Hematopoietic multipotent progenitor cell treated with erythropoietin and hydrocortisone succinate and interleukin-3 and kit ligand, for 15 days (in vitro differentiated cells): ENCODE measurements at regions not wholly inside any gene's neighbourhood (a gene's known extent, or its start where the extent isn't known, plus 50 kb on each side); places are given as distances from the start of the nearest gene placed in this dataset.

Experiments used
- DNase-seq: peaks from one replicate; pipeline ENCODE4 v3.0.0-alpha.2; 2015; ENCODE audit warnings: low spot score

GRCh38 chr2:239574054-239574433 lies 173.2 kb upstream of the HDAC4 start:
- no peak for DNase-seq

GRCh38 chr2:239570971-239571520 lies 170.2 kb upstream of the HDAC4 start:
- no peak for DNase-seq

- DNase-seq = no peak
These were observed 169.6 kb upstream of the HDAC4 start for GRCh38 chr2:239570216-239570925.

DNA sequence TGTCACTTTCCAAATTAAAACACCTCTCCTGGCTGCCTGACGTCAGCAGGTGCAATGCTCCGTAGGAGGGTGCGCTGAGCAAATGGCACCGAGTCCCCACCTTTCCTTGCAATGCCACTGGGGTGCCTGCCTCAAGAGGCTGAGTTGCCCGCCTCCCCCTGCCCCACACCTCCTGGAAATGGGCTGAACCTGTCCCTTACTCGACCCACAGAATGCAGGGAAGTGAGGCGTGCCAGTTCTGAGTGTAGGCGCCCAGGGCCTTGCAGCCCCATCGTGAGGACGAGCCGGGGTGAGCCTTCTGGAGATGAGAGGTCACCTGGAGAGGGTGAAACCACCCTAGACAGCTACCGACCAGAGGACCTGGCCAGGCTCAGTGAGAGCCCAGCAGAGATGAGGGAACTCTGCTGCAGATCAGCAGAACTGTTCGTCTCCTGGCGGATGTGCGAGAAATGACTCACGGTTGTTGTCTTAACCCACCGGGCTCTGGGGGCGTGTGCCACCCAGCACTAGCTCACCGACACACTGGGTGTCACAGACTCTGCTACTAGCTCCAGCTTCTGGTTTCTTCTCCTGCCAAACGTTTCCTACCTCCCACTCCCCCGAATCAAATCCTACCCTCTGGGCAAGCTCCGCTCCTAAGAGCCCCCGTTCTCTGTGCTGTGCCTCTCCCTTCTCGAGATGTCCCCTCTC lies 168.7 kb upstream of the HDAC4 start:
- DNase-seq = no peak

DNA sequence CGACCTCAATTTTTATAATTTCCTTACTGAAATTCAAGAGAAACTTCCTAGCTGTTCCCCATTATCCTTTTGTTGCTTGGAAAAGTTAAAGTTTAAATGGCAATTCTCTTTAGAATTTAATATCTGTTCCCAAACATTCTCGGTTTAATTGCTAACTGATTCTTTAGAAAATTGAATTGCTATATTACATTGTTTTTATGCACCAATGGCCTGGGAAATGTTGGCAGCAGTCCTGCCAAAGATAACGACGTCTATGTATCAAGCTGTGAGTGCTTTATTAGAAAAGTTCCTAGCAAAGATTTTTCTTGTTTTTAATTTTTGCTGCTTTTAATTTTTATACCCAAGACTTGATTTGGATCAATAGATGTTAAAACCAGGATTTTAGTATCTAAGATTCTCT lies 167.8 kb upstream of the HDAC4 start:
- no peak for DNase-seq

DNA sequence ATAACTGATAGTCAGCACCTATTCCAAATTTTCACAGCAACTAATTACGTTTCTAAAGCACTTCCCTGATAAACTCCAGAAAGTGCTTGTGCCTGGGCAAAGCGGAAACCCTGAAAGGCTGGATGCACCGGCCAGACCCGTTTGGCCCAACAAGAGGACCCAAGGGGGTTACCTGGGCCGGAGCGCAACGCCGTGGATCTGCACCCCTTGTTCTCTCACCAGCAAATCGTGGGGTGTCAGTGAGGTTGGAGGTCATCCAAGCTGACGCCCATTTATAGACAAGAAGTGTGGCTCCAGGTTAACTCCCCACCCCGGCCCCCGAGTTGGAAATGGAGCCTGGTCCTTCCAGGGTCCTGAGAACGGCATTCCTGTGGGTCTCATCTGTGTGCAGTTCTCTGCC lies 167.0 kb upstream of the HDAC4 start:
- no peak for DNase-seq

GRCh38 chr2:239566995-239567568 lies 166.3 kb upstream of the HDAC4 start:
- DNase-seq = no peak

DNA sequence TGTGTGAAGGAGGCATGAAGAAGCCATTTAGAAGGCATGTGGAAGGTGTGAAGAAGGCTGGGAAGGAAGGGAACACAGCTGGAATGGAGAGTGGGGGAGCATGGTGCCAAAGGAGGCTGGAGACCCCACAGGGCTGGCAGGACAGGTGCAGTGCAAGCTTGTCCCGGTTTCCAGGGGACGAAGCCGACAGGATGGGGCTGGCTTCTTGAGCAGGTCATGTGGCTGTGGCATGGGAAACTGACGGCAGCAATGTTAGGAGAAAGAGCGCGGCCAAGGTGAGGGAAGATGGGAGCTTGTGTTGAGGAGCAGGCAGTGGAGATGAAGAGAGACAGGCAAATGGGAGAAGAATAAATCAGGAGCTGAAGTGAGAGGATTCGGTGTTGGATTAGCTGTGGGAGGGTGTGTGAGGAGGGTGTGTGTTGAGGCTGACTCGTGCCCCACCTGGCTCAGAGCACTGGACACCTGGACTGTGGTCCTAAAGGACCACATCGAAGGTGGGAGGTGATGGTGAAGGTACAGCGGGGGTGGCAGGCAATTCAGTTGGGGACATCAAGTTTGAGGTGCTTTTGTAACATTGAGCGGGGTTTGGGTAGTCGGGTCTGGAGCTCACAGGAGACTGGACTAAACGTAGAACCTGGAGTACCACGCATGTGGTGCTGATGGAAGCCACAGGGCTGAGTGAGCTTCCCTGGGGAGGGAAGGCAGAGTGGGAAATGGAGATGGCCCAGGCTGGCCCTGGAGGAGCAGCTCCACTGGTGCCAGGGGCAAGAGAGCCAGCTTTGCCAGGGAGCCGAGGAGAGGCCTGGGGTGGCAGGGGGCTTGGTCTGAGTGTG lies 165.6 kb upstream of the HDAC4 start:
- no peak for DNase-seq

GRCh38 chr2:239564587-239564986 lies 163.8 kb upstream of the HDAC4 start:
- DNase-seq = no peak

DNA sequence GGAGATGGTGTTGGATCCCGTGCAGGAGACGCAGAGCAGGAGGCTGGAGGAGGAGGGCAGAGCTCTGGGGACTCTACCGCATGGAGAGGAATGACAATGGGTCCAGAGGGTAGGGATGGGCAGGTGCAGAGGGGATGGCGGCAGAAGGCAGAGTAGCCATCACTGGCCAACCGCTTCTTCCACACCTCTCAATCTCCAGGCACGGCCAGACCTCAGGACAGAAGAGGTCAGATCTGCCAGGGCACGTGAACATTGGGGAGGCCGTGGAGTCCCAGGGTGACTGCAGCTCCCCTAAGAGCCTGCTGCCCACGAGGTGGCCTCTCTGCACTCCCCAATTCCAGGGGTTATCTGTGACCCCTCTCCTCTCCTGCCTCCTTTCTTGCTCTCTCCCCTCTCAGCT lies 162.7 kb upstream of the HDAC4 start:
- DNase-seq = no peak

- DNase-seq = no peak
These were observed 160.7 kb upstream of the HDAC4 start for GRCh38 chr2:239561446-239562001.

DNA sequence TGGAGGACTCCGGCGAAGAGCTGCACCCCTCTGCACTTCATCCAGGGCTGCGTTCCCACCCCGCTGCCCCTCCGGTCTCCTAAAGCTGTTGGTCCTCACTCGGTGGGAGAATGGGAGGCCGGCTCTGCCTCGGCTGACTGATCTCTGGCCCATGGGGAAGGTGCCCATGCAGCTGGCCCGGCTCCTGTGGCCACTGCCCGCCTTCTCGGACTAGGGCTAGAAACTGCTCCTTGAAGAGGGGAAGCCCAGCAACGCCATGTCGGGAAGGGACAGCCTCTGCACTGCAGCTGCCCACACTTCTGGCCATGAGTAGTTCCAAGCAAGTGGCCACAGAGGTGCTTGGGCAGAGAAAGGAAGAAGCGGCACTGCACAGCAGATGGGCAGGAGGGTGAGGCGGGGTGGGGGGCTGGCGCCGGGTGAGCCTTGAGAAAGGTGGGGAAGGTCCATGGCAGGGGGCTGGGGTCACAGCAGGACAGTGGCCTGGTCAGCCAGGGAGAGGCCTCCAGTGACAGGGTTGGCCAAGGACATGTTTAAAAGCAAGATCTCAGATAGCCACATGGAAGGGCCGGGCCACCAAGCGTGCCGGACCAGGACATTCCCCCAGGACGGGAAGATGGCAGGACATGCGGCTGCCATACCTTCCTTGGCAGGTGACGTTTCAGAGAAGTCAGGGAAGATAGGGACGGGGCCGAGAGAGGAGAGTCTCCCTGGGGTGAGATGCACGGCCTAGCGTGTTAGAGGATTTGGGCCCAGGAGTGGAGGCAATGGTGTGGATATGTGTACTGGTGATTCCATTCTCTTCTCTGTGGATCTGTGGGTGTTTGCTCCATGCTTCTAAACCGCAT lies 158.8 kb upstream of the HDAC4 start:
- DNase-seq = no peak

DNA sequence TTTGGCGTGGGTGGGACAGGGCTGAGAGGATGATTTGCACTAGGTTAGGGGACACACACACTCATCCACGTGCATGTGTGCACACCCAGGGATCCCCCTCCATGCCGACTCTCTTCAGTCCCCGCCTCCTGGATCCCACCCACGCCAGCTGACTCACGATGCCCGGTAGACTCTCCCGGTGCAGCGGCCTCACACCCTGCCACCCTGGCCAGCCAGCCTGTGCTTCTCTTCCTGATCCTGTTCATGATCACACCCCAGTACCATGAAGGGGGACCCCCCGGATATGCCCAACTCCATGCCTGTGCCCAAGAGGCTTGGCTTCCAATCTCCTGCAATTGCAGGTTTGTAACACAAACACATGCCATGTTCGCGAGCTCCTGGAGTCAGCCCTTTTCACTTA lies 157.8 kb upstream of the HDAC4 start:
- DNase-seq = no peak

DNA sequence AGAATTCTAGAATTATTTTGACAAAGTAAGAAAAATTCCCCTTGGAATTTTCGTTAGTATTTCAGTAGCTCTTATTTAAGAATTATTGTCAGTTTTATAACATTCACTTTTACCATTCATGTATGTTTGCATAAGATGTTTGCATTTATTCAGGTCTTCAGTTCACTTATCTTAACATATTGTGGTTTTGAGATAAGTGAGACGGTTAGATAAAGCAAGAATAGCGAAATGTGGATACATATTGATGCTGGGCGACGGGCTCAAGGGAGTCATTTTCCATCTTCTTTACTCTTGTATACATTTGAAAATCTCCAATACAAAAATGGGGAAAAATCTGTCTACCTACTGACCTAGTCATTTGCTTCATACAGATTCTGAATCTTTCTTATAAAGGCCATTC lies 156.7 kb upstream of the HDAC4 start:
- no peak for DNase-seq

DNA sequence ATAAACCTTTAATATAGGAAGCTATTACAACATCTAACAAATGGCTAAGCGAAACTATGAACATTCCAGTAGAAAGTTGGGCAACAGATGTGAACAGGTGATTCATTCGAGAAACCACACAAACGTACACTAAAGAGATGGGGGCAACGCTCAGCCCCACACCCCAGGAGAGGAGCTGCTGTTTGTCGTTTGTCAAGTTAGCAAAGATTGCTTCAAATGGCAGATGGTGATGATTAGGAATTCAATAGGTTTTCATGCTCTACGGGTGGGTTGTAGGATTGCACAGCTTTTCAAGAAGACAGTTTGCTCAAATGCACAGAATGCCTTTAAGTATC lies 154.7 kb upstream of the HDAC4 start:
- no peak for DNase-seq

GRCh38 chr2:239554766-239555570 lies 154.1 kb upstream of the HDAC4 start:
- no peak for DNase-seq

GRCh38 chr2:239553376-239554000 lies 152.7 kb upstream of the HDAC4 start:
- DNase-seq = no peak

DNA sequence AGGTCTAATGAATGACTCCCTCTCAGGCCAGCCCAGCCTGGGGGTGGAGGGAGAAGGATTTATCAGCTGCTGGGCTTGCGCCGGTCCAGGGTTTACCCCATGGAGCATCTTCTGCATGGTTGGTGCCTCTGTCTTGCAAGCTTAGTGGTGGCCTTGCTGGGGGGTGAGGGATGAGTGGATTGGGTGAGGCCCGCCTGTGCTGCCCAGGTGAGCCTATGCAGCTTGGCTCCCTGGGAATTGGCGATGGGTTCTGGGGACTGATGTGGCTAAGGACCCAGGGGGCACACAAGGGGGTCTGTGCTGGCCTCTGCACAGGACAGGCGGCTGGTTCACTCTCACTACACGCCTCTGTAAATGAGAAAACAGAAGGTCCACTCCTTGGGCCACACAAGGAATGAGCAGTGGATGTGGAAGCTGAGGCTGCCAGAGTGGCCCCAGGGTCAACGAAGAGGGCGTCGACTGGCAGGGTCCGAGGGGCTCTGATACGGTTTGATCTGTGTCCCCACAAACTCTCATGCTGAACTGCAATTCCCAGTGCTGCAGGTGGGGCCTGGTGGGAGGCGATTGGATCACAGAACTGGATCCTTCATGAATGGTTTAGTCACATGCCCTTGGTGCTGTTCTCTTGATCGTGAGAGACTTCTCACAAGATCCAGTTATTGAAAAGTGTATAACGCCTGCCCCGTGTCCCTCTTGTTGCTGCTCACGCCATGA lies 151.6 kb upstream of the HDAC4 start:
- DNase-seq = no peak

GRCh38 chr2:239551206-239551605 lies 150.4 kb upstream of the HDAC4 start:
- DNase-seq = no peak
